SK-N-SH (cell line): ENCODE measurements at regions not wholly inside any gene's neighbourhood (a gene's known extent, or its start where the extent isn't known, plus 50 kb on each side); places are given as distances from the start of the nearest gene placed in this dataset.
A peak's percentile ranks its signal among the peaks of the same experiment; 100 is the strongest.

Experiments used
- CTCF ChIP-seq: fragments of 200-600 bp; sonication (generic); IDR thresholded peaks from 2 replicates; pipeline ENCODE4 v1.6.1; 2017; ENCODE audit warnings: antibody characterized with exemption, mild to moderate bottlenecking, moderate library complexity
- EP300 ChIP-seq, 2 experiments: IDR thresholded peaks; 2 replicates each; pipeline versions ENCODE4 v1.4.0 to v1.6.1; 2012; ENCODE audit warnings: borderline replicate concordance in 1 of 2, low read depth in 1 of 2, low read length in 1 of 2
- EZH2phosphoT487 ChIP-seq: fragments of 200-600 bp; sonication (generic); IDR thresholded peaks from 2 replicates; pipeline ENCODE4 v1.6.1; 2017; ENCODE audit warnings: low read depth, mixed run types, mild to moderate bottlenecking, antibody characterized with exemption, moderate library complexity, borderline replicate concordance
- FOXM1 ChIP-seq: IDR thresholded peaks from 2 replicates; pipeline ENCODE4 v1.4.0; 2012; ENCODE audit warnings: low read depth, mild to moderate bottlenecking
- MXI1 ChIP-seq: IDR thresholded peaks from 2 replicates; pipeline ENCODE4 v1.6.1; 2012; ENCODE audit warnings: mild to moderate bottlenecking, low read depth, low read length, improper control_type of control experiment
- NFIC ChIP-seq: IDR thresholded peaks from 2 replicates; pipeline ENCODE4 v1.4.0; 2012; ENCODE audit warnings: borderline replicate concordance
- RAD21 ChIP-seq: IDR thresholded peaks from 2 replicates; pipeline ENCODE4 v1.6.1; 2012; ENCODE audit warnings: mild to moderate bottlenecking, low read length
- REST ChIP-seq: IDR thresholded peaks from 2 replicates; pipeline ENCODE4 v1.6.1; 2012; ENCODE audit warnings: mild to moderate bottlenecking, low read depth, low read length, moderate library complexity
- RXRA ChIP-seq: IDR thresholded peaks from 2 replicates; pipeline ENCODE4 v1.4.0; 2012; ENCODE audit warnings: low read depth, mild to moderate bottlenecking, borderline replicate concordance
- SIN3A ChIP-seq: IDR thresholded peaks from 2 replicates; pipeline ENCODE4 v1.6.1; 2012; ENCODE audit warnings: low read depth, mild to moderate bottlenecking, low read length, moderate library complexity, borderline replicate concordance
- TCF12 ChIP-seq: IDR thresholded peaks from 2 replicates; pipeline ENCODE4 v1.4.0; 2012

GRCh38 chr12:46916796-46917419, 91.1 kb upstream of the SLC38A4 start:
- TF ChIP-seq CTCF (no peak), FOXM1 (no peak), NFIC (no peak), REST (no peak), MXI1 (no peak), RAD21 (no peak), EP300 (IDR thresholded peaks at IDR 0.05; ENCODE audit: borderline replicate concordance in 1 of 2, low read depth in 1 of 2, low read length in 1 of 2) (no peak), SIN3A (no peak), TCF12 (peak; percentile 37; the same call in 1 of the 2 replicates), EZH2phosphoT487 (no peak), RXRA (no peak)
